ENCODE measurements at regions not wholly inside any gene's neighbourhood (a gene's known extent, or its start where the extent isn't known, plus 50 kb on each side); places are given as distances from the start of the nearest gene placed in this dataset.

DNA sequence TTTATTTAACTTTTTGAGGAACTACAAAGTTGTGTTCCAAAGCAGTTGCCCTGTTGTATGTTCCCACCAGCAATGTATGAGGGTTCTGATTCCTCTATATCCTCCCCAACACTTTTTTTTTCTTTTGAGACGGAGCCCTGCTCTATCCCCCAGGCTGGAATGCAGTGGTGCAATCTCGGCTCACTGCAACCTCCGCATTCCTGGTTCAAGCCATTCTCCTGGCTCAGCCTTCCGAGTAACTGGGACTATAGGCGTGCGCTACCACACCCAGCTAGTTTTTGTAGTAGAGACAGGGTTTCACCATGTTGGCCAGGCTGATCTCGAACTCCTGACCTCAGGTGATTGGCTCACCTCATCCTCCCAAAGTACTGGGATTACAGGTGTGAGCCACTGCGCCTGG, 60.4 kb upstream of the ENAH start:
- TF ChIP-seq, protein P1, sequence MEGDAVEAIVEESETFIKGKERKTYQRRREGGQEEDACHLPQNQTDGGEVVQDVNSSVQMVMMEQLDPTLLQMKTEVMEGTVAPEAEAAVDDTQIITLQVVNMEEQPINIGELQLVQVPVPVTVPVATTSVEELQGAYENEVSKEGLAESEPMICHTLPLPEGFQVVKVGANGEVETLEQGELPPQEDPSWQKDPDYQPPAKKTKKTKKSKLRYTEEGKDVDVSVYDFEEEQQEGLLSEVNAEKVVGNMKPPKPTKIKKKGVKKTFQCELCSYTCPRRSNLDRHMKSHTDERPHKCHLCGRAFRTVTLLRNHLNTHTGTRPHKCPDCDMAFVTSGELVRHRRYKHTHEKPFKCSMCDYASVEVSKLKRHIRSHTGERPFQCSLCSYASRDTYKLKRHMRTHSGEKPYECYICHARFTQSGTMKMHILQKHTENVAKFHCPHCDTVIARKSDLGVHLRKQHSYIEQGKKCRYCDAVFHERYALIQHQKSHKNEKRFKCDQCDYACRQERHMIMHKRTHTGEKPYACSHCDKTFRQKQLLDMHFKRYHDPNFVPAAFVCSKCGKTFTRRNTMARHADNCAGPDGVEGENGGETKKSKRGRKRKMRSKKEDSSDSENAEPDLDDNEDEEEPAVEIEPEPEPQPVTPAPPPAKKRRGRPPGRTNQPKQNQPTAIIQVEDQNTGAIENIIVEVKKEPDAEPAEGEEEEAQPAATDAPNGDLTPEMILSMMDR (conservative IDR thresholded peaks at IDR 0.05; ENCODE audit: low read length): no peak
- TF ChIP-seq EZH2phosphoT487 (IDR thresholded peaks at IDR 0.05; ENCODE audit: borderline replicate concordance, low read depth, low read length): no peak
